AG09309 (cell line): ENCODE measurements at regions not wholly inside any gene's neighbourhood (a gene's known extent, or its start where the extent isn't known, plus 50 kb on each side); places are given as distances from the start of the nearest gene placed in this dataset.

Experiments
- DNase-seq: peaks from one replicate; pipeline ENCODE4 v3.0.0-alpha.2; 2010; ENCODE audit warnings: low read depth
- H3K4me3 ChIP-seq: 2 replicates; pipeline ENCODE4 v1.5.1; 2011; ENCODE audit warnings: mild to moderate bottlenecking, low read depth, low read length, moderate library complexity; ENCODE audit not compliant: control insufficient read depth
- TF ChIP-seq, protein P1 (sequence below): IDR thresholded peaks from 2 replicates; pipeline ENCODE4 v1.5.1; 2011; ENCODE audit warnings: mild to moderate bottlenecking, low read depth, low read length, inconsistent platforms; ENCODE audit not compliant: insufficient read depth, control insufficient read depth; ENCODE audit errors: missing control alignments

DNA sequence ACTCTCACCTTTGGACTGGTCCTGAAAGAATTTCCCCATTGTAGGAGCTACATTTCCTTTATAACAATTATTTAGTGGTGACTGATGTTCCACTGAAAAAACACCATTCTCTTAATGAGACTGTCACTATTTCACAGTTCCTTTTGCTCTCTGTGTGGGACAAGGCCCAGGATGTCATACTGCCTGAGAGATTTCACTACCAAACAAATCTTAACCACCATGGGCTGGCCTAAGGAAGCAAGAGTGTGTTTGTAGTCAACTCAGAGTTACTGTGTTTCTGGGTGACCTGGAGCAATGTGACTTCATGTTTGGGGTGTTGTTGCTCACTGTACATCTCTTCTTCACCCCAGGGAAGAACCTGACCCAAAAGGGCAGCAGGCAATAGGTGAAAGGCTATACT is 50.1 kb upstream of the ZNF608 start:
- TF ChIP-seq, protein P1, sequence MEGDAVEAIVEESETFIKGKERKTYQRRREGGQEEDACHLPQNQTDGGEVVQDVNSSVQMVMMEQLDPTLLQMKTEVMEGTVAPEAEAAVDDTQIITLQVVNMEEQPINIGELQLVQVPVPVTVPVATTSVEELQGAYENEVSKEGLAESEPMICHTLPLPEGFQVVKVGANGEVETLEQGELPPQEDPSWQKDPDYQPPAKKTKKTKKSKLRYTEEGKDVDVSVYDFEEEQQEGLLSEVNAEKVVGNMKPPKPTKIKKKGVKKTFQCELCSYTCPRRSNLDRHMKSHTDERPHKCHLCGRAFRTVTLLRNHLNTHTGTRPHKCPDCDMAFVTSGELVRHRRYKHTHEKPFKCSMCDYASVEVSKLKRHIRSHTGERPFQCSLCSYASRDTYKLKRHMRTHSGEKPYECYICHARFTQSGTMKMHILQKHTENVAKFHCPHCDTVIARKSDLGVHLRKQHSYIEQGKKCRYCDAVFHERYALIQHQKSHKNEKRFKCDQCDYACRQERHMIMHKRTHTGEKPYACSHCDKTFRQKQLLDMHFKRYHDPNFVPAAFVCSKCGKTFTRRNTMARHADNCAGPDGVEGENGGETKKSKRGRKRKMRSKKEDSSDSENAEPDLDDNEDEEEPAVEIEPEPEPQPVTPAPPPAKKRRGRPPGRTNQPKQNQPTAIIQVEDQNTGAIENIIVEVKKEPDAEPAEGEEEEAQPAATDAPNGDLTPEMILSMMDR: no peak
- H3K4me3 ChIP-seq: no peak overlapping the region
- DNase-seq: no peak

DNA sequence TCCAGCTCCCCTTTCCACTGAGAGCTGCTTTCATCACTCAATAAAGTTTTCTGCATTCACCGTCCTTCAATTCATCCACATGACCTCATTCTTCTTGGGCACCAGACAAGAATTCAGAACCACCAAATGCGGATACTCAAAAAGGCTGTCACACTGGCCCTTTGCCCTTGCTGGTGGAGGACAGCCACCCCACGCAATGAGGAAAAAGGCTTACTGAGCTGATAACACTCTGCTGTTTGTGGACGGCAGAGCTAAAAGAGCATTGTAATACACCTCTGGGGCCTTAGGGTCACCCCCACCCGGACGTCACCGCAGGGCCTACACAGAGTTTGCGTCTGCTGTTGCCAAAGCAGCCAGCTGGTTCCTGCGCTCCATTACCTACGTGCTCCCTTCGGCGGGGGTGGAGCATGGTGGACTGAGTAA is 51.2 kb upstream of the ZNF608 start:
- TF ChIP-seq, protein P1: no peak
- no peak overlapping the region for H3K4me3 ChIP-seq

DNA sequence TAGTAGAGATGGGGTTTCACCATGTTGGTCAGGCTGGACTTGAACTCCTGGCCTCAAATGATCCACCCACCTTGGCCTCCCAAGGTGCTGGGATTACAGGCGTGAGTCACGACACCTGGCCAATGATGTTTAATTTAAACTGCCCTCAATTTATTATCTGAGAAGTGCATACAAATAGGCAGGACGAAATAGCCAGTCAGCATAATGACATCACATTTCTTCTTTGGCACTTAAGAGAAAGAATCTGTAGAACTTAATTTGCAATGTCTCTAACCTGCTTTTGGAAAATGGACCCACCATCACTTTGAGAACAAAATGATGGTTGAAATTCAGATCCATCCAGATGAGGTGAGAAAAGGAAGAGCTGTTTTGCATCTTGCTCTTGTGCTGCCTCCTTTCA is 52.5 kb upstream of the ZNF608 start:
- no peak for DNase-seq
- TF ChIP-seq, protein P1: no peak
- no peak overlapping the region for H3K4me3 ChIP-seq

More for the DNA sequence above, 51.2 kb upstream of the ZNF608 start:
- no peak for DNase-seq

DNA sequence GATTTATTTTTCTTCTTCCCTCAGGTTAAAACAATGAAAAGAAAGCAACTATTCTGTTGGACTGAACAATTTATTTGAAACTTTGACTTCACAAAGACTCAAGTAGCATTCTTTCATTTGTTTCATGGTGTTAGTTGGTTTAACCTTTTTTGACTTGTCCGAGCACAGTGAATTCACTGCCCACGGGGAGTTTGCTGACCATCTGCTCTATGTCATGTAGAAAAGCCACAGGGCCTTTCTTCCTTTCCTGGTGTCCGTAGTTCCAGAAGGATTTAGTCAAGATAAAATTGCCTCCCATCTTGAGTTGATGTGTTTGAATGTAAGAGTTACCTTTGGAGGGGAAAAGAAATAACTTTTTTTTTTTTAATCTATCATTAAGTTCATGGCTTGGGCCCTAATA is 55.1 kb upstream of the ZNF608 start:
- H3K4me3 ChIP-seq: no peak overlapping the region
- TF ChIP-seq, protein P1: no peak
- no peak for DNase-seq

DNA sequence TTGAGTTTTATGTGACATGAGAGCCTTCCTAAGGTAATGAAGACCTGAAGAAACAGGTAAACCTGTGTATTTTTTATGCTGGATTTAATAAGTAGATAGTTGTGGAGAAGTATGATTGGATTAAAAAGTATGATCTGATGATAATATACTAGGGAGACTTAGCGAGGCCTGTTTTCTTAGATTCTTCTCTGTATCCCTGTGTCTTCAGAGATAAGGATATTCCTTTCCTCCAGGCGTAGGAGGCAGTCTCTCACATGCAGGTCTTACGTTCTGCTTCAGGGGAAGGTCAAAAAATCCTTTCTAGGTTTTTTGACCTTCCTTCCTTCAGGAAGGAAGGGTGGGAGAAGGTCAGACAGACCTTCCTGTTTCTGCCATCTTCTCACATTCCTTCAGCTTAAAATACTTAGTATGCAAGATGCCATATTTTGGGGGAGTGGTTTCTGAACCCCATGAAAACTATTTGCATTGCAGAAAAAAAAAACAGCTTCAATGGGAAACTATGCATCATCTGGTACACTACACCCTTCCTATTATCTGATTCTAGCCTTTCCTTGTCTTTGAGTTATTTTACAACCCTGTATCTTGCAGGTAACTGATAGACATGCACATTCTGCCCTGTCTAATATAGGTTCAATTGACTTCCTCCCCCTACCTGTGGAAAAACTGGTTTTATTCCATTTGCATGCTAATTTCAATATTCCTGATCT is 57.3 kb upstream of the ZNF608 start:
- TF ChIP-seq, protein P1: no peak
- no peak overlapping the region for H3K4me3 ChIP-seq
- DNase-seq: no peak

DNA sequence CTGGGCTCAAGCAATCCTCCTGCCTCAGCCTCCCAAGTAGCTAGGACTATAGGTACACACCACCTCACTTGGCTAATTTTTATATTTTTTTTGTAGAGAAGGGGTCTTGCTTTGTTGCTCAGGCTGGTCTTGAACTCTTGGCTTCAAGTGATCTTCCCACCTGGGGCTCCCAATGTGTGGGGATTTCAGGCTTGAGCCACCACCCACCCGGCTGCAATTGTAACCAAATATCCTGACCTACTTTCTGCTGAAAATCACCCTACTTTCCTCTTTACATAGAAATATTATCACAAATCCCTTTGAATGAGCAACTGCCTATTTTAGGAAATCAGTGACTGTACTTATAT is 59.6 kb upstream of the ZNF608 start:
- TF ChIP-seq, protein P1: no peak
- H3K4me3 ChIP-seq: no peak overlapping the region
- DNase-seq: no peak

DNA sequence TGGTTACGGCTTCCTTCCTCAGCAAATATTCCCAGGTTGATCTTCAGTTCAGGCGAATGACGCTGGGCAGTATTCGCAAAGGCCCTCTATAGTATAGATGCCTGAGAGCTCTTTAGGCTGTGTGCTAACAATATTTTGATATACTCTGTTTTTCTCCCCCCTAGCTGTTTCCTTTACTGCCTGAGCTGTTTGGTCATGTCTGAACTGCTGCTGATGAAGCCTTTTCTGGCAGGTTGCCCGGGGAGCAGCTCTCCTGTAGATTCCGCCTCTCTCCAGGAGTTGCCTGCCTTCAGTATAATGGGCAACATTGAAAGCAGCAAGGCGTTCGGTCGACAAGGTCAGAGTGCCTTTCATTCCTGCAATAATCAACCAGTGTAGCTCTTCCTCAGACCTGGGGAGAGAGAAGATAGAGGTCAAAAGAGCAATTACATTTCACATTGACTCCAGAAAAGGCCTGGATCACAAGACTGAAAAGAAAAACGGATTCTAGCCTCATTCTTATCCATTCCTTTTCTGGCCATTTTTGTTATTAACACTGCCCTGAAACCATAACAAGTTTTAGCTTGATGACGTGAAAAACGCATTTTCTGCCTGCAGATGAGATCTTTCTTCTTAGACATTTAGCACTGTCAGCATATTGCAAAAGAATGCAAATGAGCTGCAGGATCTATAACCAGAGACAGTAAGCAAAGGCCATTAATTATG is 60.1 kb upstream of the ZNF608 start:
- DNase-seq: no peak
- TF ChIP-seq, protein P1: no peak
- H3K4me3 ChIP-seq: no peak overlapping the region
